HG03103 (cell line): ENCODE measurements at regions not wholly inside any gene's neighbourhood (a gene's known extent, or its start where the extent isn't known, plus 50 kb on each side); places are given as distances from the start of the nearest gene placed in this dataset.
"Not testable (repeated sequence)": the region's sequence is repeated elsewhere in the genome, so short reads cannot be mapped to it uniquely, and the experiment has no call there.

ENCODE experiments used
- ATAC-seq: cut with Tn5 transposase; IDR thresholded peaks from one replicate; pipeline ENCODE4 v1.9.1; 2021; ENCODE audit warnings: low read depth; ENCODE audit not compliant: unreplicated experiment

DNA sequence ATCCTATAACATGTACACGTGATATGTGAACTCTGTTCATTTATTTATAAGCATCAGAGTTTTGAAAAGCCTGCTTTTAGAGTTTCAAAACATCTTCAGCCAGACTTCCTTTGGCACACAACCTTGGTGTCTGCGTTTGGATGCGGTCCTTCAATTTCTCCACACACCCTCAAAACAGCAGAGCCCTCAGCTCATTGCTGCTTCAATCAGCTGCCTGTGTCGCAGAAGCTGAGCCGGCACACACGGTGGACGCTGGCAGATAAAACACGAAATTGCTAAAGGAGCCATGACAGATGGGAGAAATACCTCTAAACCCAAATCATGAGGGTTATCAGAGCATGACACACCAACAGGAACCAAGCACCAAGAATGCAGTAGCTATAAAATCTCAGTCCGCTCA is 396.4 kb upstream of the AKR1E2 start:
- no peak for ATAC-seq

DNA sequence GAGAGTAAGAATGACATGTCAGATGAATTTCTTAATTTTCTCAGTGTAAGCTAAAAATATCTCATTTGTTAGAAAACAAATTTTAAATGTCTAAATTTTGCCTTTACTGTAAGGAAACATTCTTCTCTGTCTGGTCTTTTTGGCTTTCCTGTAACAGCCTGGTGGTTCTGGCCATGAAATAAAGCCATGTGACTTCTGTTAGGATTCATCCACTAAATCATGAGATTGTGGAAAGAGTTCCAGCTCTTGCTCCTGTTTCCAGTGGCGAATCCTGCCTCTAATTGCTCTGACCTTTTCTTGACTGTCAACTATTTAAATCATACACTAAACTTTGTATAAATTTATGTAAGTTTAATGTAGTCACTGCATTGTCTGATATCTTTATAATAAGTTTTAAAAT is 398.5 kb upstream of the AKR1E2 start:
- no peak for ATAC-seq

DNA sequence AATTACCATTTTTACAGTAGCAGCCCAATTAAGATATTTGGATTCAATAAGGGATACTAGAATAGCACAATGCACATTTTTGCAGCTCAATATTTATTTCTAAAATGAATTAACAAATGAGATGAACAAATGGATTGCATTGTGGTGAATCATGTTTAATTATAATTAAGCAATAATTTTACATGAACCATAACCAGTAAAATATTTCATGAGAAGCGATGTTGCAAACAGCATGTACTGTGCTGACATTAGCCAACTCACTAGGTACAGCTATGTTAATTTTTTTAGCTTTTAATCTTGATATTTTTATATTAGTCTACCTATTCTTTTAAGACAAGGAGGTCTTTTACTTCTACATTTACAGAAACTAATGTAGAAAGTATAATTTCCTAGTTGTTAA is 399.1 kb upstream of the AKR1E2 start:
- no peak for ATAC-seq

DNA sequence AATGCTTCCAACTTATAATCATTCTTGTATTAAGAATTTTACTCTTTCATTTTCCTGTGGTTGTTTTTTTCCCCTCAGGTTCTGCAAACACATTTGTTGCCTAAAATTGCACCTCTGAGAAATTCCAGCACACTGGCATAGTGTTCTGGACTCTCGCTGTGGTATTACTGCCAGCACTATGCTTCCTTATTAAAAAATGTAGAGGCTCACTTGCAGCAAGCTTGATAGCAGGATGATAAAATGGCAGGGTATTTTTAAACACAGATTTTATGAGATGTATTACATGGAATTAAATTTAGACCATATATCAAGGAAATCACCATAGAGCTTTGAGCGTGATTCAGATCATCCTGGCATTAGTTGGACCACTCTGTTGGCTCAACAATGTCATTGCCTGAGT is 416.7 kb upstream of the AKR1E2 start:
- ATAC-seq, result no peak

DNA sequence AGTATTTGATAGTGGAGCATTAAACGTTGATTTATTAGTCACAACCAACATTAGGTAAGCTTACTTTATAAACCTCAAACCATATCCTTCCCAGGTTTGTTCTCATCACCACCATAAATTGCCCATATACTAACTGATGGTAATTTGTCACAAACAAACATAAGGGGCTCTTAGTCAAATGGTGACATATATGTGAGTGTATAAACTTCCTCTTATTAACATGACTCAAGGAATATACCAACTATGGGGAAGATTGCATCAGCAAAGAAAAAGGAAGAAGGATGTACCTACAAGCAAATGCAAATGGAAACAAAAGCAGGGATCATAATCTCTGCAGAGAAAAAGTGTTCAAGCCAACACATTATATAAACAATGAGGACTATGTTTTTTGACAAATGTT is 418.2 kb upstream of the AKR1E2 start:
- ATAC-seq, result no peak

DNA sequence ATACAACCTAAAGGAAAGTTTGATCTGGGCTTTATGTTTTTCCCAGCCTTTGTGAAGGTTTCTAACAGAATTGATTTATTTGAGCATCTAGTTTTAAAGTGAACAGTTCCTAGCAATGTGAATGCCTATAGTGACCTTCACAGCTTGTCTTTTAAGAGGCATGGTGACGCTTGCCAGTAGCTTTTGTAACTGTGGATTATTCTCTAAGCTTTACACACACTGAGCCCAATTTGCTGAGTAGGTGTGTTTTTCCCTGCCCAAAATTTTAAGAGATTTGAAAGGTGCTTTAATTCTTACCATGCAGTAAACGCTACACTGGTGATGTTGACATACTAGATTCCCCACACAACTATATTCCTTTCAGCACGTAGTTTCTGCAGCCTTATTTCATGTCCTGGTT is 420.2 kb upstream of the AKR1E2 start:
- no peak for ATAC-seq

DNA sequence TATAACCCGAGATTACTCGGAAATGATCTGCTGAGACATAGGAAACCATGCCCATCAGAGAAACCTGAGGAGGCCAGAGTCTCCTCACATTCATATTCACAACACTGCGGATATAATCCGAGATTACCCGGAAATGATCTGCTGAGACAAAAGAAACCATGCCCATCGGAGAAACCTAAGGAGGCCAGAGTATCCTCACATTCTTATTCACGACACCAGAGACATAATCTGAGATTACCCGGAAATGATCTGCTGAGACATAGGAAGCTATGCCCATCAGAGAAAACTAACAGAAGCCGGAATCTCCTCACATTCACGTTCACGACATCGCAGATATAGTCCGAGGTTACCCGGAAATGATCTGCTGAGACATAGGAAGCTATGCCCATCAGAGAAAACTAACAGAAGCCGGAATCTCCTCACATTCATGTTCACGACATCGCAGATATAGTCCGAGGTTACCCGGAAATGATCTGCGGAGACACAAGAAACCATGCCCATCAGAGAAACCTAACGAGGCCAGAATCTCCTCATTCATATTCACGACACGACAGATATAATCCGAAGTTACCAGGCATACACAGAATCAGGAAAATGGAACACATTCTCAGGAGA is 422.3 kb upstream of the AKR1E2 start:
- ATAC-seq, result no peak

DNA sequence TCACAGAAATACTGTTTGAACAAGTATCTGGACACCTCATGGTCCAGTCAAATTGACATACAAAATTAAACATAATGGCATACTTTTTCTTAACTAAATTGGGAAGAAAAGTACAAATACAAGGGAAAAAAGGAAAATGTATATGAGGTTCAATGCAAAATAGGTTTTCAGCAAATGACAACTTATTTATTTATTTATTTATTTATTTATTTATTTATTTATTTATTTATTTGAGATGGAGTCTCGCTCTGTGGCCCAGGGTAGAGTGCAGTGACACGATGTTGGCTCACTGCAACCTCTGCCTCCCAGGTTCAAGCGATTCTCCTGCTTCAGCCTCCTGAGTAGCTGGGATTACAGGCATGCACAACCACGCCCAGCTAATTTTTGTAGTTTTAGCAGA is 424.9 kb upstream of the AKR1E2 start:
- not testable (repeated sequence) for ATAC-seq

DNA sequence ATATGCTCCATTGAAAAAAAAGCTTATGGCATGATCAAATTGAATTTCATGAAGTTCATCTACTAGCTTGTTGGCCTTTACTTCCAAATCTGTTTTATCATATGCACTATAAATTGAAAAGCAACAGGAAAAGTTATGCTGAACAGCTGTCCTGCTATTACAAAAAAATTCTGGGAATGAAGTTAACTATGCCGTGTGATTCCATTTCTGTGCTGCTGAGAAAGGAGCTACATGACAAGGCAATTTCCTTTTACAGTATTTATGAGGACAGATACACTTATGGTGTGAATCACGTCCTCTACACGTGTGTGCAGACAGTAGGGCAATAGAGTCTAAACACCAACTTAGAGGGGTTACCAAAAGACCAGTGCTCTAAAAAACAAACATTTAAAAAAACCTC is 426.5 kb upstream of the AKR1E2 start:
- ATAC-seq, result no peak

DNA sequence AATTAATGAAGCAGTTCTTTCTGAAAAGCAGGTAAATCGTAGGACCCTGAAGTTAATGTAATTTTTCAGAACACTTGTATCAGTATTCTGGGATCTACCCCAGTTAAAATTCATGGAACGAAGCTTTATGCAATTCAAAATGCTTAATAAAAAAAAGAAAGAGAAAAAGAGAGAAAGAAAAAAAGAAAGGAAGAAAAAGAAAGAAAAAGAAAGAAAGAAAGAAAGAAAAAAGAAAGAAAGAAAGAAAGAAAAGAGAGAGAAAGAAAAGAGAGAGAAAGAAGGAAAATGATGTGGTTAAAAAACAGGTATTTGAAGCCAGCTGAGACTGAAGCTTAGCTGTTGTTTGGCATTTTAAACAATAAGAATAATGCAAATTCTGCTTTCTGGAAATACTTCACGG is 427.4 kb upstream of the AKR1E2 start:
- ATAC-seq, result no peak

DNA sequence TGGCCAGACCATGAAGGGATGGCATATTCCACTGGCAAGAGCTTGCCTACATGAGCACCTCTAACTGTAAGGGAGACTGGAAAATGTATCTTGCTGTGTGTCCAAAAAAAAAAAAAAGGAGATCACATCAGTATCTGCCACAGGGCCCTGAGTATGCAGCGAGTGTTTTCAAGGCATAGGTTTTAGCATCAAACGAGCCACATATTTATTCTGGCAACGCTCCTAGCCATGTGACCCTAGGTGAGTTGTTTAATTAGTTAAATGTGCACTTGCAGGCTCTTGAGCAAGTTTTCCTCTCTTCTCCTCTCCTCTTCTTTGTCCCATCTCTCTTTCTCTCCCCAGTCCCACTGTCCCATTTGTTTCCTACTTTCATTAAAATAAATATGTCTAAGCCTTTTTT is 428.7 kb upstream of the AKR1E2 start:
- no peak for ATAC-seq

DNA sequence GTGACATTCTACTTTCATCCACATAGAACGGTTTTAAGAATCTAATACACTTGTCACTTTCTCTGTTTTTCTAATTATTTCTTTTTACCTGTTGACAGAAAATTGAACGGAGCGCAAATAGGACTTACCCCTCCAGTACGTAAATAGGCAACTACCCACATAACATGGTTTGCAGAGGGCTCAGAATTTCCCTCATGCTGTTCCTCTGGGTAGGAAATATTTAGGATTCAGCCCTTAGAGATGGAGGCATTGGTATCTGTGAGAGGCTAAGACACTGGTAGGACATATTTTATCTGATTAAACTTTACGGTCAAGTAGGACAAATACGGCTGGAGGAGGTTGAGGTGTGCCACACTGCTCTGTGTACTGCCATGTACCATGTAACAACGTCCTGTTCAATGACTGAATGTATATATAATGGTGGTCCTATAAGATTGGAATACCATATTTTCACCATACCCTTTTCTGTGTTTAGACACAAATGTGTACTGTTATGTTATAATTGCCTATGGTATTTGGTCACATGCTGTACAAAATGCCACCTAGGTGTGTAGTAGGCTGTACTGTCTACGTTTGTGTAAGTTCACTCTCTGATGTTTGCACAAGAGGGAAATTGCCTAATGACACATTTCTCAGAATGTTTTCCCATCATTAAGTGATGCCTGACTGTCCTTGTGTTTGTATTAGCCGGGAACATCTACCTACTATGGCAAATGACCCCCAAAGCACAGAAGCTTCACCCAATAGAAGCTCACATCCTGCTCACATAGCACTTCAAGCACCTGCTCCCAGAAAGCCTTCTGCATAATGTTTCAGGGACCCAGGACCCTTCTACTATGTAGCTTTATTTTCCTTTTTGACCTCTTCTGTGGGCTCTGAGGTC is 429.4 kb upstream of the AKR1E2 start:
- no peak for ATAC-seq

DNA sequence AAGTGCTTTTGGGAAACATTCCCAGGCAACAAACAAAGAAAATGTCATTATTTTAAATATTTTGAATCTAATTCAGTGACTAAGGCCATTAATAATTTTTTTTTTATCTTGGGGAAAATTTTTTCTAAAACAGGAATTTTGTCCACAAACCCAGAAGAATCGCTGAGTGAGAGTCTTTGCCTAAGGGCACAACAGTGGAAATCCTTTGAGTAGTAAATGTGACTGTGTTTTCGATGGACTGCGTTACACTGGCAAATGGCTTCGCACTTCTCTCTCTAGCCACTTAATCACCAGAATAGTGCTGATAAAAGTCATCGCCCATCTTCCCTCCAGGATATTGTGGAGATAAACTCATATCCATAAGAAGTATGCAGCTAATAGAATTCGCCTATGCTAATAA is 430.3 kb upstream of the AKR1E2 start:
- no peak for ATAC-seq

DNA sequence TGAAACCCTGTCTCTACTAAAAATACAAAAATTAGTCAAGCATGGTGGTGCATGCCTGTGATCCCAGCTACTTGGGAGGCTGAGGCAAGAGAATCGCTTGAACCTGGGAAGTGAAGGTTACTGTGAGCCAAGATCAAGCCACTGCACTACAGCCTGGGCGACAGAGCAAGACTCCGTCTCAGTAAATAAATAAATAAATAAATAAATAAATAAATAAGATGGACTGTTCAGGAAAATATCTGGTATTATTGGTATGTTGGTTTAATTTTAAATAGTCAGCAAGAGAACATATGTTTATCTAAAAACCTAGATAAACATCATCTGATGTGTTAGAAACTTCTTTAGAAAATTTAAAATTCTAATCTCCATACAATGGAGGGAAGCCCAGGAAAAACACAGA is 431.6 kb upstream of the AKR1E2 start:
- ATAC-seq, result not testable (repeated sequence)

DNA sequence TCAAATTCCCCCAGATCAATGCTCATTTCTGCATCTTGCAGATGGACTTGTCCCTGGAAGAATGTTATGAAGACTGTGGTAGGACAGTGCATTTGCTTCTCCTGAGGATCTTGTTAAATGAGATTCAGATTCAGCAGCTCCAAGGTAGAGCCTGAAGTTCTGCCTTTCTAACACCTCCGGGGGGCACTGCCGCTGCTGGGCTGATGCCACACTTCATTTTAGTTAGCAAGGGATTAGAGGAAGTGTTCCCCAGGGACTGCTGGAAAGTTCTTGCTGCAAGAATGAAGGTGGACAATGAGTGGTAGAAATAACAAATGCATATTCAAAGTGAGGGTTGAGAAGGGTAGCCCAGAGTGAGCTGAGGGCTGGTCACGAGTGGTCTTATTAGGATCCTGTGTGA is 434.3 kb upstream of the AKR1E2 start:
- ATAC-seq, result no peak

DNA sequence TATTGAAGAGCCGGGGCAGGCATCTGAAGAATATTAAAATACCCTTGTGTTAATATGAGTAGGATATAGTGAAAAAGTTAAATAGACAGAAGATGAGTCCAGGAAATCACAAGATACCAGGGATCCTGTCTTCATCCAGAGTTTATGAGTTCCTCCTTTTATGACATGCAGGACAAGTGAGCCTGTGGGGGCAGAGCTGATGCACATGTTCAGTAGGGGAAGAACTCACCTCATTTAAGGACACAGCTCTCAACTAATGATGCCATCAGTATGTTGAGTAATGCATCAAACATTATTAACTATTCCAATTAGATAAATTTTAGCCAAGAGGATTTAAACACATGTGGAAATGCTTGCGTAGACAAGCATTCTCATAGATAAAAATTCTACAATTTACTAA is 435.8 kb upstream of the AKR1E2 start:
- no peak for ATAC-seq

DNA sequence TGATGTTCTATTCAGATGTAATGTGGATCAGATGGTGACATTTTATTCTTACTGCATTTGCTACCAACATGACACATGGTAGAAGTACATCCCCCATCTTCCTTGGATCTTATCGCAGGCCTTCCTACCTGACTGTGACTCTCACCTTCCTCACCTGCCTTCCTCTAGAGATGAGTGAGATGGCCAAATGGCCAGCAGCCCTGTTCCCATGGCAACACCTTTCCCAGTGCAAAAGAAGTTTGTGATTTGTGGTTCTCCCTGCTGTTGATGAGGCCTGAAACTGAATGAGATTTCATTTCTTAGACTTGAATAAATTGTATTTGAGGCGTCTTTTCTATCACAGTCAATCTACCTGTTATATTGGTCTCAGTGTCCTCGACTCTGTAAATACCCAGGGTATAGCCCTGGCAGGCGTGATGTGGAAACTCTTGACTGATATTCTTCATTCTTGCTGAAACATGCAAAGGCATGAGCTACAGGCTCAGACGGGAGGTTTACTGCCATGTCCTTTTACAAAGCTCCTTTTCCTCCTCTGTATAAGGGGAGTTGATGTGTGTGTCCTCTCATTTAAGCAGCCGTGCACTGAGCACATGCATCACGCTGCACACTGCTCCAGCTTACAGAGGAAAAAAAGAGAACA is 440.7 kb upstream of the AKR1E2 start:
- no peak for ATAC-seq

DNA sequence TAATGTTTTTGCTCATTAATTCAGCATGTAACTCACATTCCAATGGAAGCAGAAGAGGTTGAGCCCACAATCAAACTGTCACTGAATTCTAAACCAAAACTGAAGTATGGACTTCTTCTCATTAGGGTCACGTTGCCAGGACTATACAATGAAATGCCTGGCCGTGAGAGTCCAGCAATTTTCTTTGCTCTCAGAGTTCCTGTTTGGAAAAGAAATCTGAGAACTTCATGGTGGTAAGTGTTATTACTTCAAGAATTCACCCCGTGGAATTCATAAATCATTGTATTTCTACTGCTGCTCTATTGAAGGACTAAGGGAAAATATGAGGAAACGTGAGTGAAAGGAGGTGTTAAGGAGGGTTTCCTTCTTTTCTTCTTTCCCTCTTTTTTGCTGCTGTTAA is 441.8 kb upstream of the AKR1E2 start:
- ATAC-seq, result no peak

DNA sequence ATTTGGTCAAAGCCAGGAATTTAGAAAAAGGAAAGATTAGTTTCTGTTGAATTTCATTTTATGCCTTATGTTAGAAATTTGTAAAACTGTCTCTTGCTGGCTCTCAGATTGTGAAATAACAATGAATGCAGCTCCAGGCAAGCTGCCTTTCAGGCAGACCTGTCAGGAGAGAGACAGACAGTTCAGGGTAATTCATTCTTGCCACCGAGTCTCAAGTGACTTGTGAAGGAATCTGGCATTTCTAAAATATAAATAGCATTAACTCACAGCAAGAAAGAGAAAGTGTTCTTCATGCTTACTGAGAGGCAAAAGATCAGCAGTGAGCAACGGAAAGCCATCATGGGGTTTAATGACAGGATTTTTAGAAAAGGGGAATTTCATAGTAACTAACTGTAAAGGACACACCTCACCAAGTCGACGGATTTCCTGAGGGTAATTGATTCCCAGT is 442.3 kb upstream of the AKR1E2 start:
- no peak for ATAC-seq

DNA sequence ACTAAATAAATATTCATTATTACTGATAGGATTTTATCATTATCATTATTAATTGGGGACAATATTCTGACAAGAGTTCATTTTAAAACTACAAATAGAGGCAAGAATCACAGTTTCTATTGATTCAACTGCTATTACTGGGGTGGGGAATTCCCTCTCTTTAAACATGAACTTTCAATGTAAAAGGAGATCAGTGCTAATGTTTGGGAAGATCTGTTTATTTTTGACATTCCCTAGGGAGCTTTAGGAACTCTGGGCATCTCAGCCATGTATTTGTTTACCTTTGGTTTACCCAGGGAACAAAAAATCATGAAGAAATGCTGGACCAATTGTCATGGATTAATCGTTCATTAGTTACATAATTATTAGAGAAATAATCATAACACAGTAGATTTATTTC is 443.2 kb upstream of the AKR1E2 start:
- no peak for ATAC-seq

DNA sequence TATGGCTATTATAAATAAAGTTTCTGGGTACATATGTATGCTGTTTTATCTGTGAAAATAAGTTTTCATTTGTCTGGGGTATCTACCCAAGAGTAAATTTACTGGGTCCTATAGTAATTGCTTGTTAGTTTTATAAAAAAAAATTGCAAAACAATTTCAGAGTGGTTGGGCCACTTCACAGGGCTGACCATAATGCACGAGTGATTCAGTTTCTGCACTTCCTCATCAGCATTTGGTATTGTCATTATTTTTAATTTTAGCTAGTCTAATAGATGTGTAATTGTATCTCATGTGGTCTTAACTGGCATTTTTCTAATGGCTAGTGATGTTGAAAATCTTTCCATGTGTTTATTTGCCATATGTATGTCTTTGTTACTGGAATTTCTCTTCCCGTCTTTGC is 452.4 kb upstream of the AKR1E2 start:
- ATAC-seq, result no peak

DNA sequence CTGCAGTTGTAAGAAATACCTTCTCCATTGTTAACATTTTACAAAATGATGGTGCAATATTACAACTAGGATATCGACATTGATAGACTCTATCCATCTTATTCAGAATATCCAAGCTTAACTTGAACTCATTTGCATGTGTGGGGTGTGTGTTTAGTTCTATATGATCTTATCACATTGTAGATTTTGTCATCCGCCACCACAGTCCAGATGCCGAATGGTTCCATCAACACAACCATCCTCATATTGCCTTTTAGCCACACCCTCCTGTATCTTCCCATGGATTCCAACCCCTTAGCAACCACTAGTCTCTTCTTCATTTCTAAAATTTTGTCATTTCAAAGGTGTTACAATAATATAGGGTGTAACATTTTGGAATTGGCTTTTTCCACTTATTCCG is 452.9 kb upstream of the AKR1E2 start:
- ATAC-seq, result no peak
